GM12878 (cell line): ENCODE measurements at regions not wholly inside any gene's neighbourhood (a gene's known extent, or its start where the extent isn't known, plus 50 kb on each side); places are given as distances from the start of the nearest gene placed in this dataset.

Source experiments
- BACH1 ChIP-seq: fragments of 450-650 bp; IDR thresholded peaks from 2 replicates; pipeline ENCODE4 v1.6.1; 2017; ENCODE audit warnings: mild to moderate bottlenecking, borderline replicate concordance
- BHLHE40 ChIP-seq, 2 experiments: fragments of 450-650 bp in 1 of 2; IDR thresholded peaks; 2 replicates each; pipeline ENCODE4 v1.6.1; 2011 to 2017; ENCODE audit warnings: low read depth in 2 of 2, borderline replicate concordance in 1 of 2, improper control_type of control experiment in 1 of 2, low read length in 1 of 2, mild to moderate bottlenecking in 1 of 2
- BMI1 ChIP-seq: fragments of 450-650 bp; IDR thresholded peaks from 2 replicates; pipeline ENCODE4 v1.6.1; 2016; ENCODE audit warnings: mild to moderate bottlenecking, moderate library complexity, borderline replicate concordance
- CREM ChIP-seq: IDR thresholded peaks from 2 replicates; pipeline ENCODE4 v1.6.1; 2014; ENCODE audit warnings: antibody characterized with exemption, low read depth
- EP300 ChIP-seq, 2 experiments: fragments of 150-350 bp in 1 of 2; IDR thresholded peaks; 2 replicates each; pipeline ENCODE4 v1.6.1; 2011 to 2012; ENCODE audit warnings: low read depth in 2 of 2, low read length in 2 of 2, borderline replicate concordance in 1 of 2, improper control_type of control experiment in 1 of 2, inconsistent platforms in 1 of 2; ENCODE audit not compliant: control insufficient read depth in 1 of 2
- GATAD2B ChIP-seq: fragments of 450-650 bp; conservative IDR thresholded peaks from 2 replicates; pipeline ENCODE4 v1.6.1; 2017; ENCODE audit warnings: low read depth, mild to moderate bottlenecking, moderate library complexity
- HDAC6 ChIP-seq: fragments of 200-600 bp; sonication (generic); IDR thresholded peaks from one replicate; pipeline ENCODE4 v1.8.0; 2017; ENCODE audit warnings: antibody characterized with exemption; ENCODE audit not compliant: unreplicated experiment
- IKZF2 ChIP-seq, 2 experiments: fragments of 450-650 bp; IDR thresholded peaks; 2 replicates each; pipeline ENCODE4 v1.6.1; 2017; ENCODE audit warnings: mild to moderate bottlenecking in 2 of 2, moderate library complexity in 2 of 2
- MEF2B ChIP-seq: fragments of 450-650 bp; IDR thresholded peaks from 2 replicates; pipeline ENCODE4 v1.6.1; 2018; ENCODE audit warnings: mild to moderate bottlenecking, moderate library complexity; ENCODE audit not compliant: partially characterized antibody, poor library complexity, severe bottlenecking
- NR2C2 ChIP-seq: IDR thresholded peaks from 2 replicates; pipeline ENCODE4 v1.6.1; 2011; ENCODE audit warnings: borderline replicate concordance, low read depth; ENCODE audit not compliant: control insufficient read depth, insufficient read length
- PBX3 ChIP-seq: IDR thresholded peaks from 2 replicates; pipeline ENCODE4 v1.6.1; 2011; ENCODE audit warnings: mild to moderate bottlenecking, low read depth, low read length, moderate library complexity; ENCODE audit not compliant: insufficient replicate concordance
- PML ChIP-seq: IDR thresholded peaks from 2 replicates; pipeline ENCODE4 v1.6.1; 2012; ENCODE audit warnings: low read length, inconsistent platforms
- RB1 ChIP-seq: fragments of 450-650 bp; formaldehyde crosslinking; IDR thresholded peaks from 2 replicates; pipeline ENCODE4 v1.6.1; 2017; ENCODE audit warnings: mild to moderate bottlenecking, borderline replicate concordance
- RCOR1 ChIP-seq: conservative IDR thresholded peaks from 2 replicates; pipeline ENCODE4 v1.6.1; 2012; ENCODE audit warnings: low read depth, low read length, improper control_type of control experiment
- RUNX3 ChIP-seq: IDR thresholded peaks from 2 replicates; pipeline ENCODE4 v1.6.1; 2012; ENCODE audit warnings: low read length, inconsistent platforms
- SREBF2 ChIP-seq: IDR thresholded peaks from 2 replicates; pipeline ENCODE4 v1.6.1; 2012; ENCODE audit warnings: mild to moderate bottlenecking, low read length
- STAT1 ChIP-seq: fragments of 450-650 bp; conservative IDR thresholded peaks from 2 replicates; pipeline ENCODE4 v1.6.1; 2014; ENCODE audit warnings: antibody characterized with exemption, mild to moderate bottlenecking
- TCF7 ChIP-seq: IDR thresholded peaks from 2 replicates; pipeline ENCODE4 v1.6.1; 2014; ENCODE audit warnings: antibody characterized with exemption, borderline replicate concordance
- TF ChIP-seq, protein P1 (sequence below): fragments of 450-650 bp; IDR thresholded peaks from 2 replicates; pipeline ENCODE4 v1.6.1; 2017; ENCODE audit warnings: low read depth, mild to moderate bottlenecking, moderate library complexity
- TF ChIP-seq, protein P2 (sequence below): fragments of 450-650 bp; IDR thresholded peaks from 2 replicates; pipeline ENCODE4 v1.6.1; 2017; ENCODE audit warnings: mild to moderate bottlenecking, moderate library complexity

DNA sequence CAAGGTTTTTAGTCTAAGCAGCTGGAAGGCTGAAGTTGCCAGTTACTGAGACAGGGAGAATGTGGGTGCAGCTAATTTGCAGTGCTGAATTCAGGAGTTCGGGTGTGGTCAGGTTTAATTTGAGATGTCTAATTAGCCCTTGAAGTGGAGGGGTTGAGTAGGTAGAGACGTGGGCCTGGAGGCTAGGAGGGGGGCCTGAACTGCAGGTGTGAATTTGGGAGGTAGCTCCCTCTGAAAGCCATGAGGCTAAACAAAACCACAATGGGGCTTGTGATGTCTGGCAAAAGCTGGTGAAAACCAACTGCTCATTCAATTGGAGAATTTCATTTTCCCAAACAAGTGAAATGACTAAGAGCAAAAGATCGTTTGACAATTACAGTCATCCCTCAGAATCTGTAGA lies 246.0 kb upstream of the NFE2L3 start (continued):
- no peak for TF ChIP-seq HDAC6
- 0 out of 2 replicates have a peak, but pooled peaks have one; percentile 40 for TF ChIP-seq BMI1
- peak; percentile 20 for TF ChIP-seq MEF2B
- TF ChIP-seq RB1 = no peak
- TF ChIP-seq BACH1 = no peak
- TF ChIP-seq PBX3 = no peak
- TF ChIP-seq IKZF2 (IDR thresholded peaks at IDR 0.05) = peak; percentile 66 to 77
- TF ChIP-seq, protein P1, sequence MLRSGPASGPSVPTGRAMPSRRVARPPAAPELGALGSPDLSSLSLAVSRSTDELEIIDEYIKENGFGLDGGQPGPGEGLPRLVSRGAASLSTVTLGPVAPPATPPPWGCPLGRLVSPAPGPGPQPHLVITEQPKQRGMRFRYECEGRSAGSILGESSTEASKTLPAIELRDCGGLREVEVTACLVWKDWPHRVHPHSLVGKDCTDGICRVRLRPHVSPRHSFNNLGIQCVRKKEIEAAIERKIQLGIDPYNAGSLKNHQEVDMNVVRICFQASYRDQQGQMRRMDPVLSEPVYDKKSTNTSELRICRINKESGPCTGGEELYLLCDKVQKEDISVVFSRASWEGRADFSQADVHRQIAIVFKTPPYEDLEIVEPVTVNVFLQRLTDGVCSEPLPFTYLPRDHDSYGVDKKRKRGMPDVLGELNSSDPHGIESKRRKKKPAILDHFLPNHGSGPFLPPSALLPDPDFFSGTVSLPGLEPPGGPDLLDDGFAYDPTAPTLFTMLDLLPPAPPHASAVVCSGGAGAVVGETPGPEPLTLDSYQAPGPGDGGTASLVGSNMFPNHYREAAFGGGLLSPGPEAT = peak; percentile 34; the same call in 1 of the 2 replicates
- TF ChIP-seq STAT1 = no peak
- no peak for TF ChIP-seq NR2C2
- TF ChIP-seq TCF7 = no peak
- TF ChIP-seq RCOR1 = no peak
- peak; percentile 46; the same call in 1 of the 2 replicates for TF ChIP-seq GATAD2B
- peak in 1 of 2 experiments; percentile 5; a peak in 1 of 4 replicates for TF ChIP-seq EP300 (IDR thresholded peaks at IDR 0.05; ENCODE audit: borderline replicate concordance in 1 of 2, control insufficient read depth in 1 of 2, low read depth in 2 of 2, low read length in 2 of 2)
- TF ChIP-seq, protein P2, sequence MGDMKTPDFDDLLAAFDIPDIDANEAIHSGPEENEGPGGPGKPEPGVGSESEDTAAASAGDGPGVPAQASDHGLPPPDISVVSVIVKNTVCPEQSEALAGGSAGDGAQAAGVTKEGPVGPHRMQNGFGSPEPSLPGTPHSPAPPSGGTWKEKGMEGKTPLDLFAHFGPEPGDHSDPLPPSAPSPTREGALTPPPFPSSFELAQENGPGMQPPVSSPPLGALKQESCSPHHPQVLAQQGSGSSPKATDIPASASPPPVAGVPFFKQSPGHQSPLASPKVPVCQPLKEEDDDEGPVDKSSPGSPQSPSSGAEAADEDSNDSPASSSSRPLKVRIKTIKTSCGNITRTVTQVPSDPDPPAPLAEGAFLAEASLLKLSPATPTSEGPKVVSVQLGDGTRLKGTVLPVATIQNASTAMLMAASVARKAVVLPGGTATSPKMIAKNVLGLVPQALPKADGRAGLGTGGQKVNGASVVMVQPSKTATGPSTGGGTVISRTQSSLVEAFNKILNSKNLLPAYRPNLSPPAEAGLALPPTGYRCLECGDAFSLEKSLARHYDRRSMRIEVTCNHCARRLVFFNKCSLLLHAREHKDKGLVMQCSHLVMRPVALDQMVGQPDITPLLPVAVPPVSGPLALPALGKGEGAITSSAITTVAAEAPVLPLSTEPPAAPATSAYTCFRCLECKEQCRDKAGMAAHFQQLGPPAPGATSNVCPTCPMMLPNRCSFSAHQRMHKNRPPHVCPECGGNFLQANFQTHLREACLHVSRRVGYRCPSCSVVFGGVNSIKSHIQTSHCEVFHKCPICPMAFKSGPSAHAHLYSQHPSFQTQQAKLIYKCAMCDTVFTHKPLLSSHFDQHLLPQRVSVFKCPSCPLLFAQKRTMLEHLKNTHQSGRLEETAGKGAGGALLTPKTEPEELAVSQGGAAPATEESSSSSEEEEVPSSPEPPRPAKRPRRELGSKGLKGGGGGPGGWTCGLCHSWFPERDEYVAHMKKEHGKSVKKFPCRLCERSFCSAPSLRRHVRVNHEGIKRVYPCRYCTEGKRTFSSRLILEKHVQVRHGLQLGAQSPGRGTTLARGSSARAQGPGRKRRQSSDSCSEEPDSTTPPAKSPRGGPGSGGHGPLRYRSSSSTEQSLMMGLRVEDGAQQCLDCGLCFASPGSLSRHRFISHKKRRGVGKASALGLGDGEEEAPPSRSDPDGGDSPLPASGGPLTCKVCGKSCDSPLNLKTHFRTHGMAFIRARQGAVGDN = 0 out of 2 replicates have a peak, but pooled peaks have one; percentile 19
- no peak for TF ChIP-seq CREM
- TF ChIP-seq RUNX3 = peak; percentile 53
- no peak for TF ChIP-seq PML
- no peak for TF ChIP-seq SREBF2
- peak in 1 of 2 experiments; percentile 16; a peak in 1 of 4 replicates for TF ChIP-seq BHLHE40 (IDR thresholded peaks at IDR 0.05; ENCODE audit: borderline replicate concordance in 1 of 2, low read depth in 2 of 2, low read length in 1 of 2)
